Activated CD8-positive, alpha-beta memory T cell treated with anti-CD3 and anti-CD28 coated beads, Interleukin-2, amount 50 U/mL, for 48 hours (primary cell): ENCODE measurements at regions not wholly inside any gene's neighbourhood (a gene's known extent, or its start where the extent isn't known, plus 50 kb on each side); places are given as distances from the start of the nearest gene placed in this dataset.
"Not testable (repeated sequence)": the region's sequence is repeated elsewhere in the genome, so short reads cannot be mapped to it uniquely, and the experiment has no call there.

Source experiments
- DNase-seq: peaks from one replicate; pipeline ENCODE4 v3.0.0-alpha.2; 2020

- no peak for DNase-seq
Measured at GRCh38 chr1:189152685-189153084, 1325.0 kb downstream of the BRINP3 start.

DNA sequence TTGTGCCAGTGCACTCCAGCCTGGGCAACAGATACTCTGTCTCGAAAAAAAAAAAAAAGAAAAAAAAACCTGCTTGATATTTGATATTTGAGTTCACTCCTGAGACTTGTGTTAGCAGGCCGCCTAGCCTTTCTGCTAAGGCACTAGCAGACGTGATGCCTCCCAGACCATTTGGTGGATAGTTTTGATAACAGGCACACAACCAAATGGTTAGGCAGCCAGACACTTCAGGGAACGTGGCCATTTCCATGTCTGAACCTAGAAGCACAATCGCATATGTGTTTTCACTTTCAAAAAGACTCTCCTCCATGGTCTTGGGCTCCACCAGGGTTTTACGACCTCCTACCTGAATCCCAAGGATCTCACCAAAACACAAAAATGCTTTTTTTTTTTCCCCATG is 1319.5 kb downstream of the BRINP3 start:
- DNase-seq, result no peak

- DNase-seq, result no peak
Measured at GRCh38 chr1:189175889-189176288, 1301.8 kb downstream of the BRINP3 start.

DNA sequence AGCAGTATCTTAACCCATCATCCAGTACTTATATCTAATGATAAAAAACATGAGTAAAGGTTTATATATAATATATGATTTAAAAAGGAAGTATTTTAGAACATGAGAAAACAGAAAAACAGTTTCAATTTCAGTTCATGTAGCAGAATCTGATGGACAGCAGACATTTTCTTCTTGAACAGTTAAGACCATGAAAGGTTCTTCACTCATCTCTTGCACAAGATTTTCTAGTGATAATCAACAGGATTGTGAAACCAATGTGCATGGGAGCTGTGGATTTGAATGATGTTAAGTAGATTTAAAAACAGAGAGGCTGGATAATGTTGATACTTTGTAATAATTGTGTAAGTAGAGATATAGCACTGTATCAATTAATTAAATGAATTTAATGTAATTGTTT is 1297.6 kb downstream of the BRINP3 start:
- DNase-seq, result no peak

GRCh38 chr1:189185097-189185496 is 1292.6 kb downstream of the BRINP3 start:
- DNase-seq, result no peak

DNA sequence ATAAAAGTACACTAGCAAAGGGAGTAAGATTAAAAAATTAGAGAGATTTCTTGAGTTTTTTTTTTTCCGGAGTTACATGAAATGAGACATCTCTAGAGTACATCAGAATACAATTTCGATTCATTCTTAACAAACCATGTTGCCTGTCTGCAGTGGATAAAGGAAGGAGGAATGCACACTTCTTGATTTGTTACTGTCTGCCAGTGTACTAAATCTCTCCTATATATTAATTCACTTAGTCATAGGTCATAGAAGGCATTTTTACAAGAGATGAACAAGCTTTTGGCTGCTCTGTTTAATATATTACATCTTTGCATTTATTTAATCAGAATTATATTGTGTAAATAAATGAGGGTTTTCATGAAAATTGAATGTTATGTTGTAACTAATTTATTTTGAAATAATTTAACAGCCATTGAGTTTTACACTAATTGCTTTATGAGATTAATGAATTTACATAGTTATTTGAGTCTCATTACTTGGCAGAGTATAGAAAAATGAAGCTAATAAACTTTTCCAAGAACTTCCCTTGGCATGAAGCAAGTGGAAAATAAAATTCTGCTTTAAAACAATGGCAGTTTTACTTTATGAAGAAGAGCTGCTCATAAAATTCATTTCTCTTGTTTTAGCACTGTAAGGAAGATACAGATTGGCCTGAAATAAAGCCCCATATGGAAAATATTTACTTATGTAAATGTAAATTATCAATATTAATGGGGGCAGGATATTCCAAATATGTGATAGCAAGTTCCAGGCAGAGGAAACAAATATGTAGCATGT is 1284.7 kb downstream of the BRINP3 start:
- no peak for DNase-seq

DNA sequence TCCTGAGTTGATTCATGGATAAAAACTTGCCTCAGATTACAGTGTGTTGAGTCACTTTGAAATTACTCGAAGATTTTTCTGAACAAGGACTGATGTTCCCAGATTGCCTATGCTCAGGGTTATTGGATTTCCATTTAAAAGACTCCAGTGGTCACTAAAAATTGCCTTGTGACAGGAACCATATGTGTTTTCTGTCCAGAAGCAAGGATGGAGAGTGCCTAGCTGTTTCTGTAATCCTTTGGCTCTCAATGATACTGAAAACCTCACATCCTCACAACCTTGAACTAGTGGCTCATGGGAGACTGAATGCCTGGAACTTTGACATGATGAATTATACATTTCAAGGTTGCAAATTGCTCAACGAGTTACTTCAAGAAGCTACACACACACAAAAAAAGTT is 1271.8 kb downstream of the BRINP3 start:
- DNase-seq, result no peak

DNA sequence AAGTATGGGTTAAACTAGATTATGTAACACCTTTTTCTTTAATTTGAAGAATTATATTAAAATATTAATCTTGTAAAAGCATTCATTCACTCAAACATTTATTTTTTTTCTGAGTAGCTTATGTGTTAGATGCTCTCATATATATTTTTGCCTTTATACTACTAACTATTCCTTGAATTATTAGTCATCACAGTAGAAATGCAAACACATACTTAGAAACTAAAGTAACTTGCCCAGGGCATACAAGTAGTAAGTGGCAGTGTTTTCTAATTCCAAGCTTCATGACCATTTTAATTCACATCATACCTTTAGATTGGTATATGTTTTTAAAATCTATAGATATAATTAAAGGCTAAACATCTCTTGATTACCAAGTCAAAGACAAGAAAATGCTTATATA is 1271.0 kb downstream of the BRINP3 start:
- no peak for DNase-seq

- DNase-seq, result no peak
Measured at GRCh38 chr1:189211742-189212141, 1265.9 kb downstream of the BRINP3 start.

DNA sequence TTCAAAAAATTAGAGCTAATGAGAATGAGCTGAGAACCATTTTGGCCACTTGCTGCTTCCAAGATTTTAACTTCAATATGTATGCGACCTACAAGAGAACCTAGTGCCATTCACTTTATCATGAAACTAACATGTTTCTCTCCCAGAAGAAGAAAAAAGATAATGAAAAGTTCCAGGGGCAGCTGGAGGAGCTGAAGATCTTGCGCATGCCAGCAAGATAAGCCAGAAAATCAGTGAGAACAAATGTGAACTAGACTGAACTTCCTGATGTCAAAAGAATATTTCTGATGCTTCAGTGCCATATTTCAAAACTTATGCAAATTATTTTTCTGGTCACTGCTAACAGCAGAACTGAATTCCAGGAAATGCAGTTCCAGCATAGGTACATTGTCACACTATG is 1265.1 kb downstream of the BRINP3 start:
- DNase-seq, result no peak

DNA sequence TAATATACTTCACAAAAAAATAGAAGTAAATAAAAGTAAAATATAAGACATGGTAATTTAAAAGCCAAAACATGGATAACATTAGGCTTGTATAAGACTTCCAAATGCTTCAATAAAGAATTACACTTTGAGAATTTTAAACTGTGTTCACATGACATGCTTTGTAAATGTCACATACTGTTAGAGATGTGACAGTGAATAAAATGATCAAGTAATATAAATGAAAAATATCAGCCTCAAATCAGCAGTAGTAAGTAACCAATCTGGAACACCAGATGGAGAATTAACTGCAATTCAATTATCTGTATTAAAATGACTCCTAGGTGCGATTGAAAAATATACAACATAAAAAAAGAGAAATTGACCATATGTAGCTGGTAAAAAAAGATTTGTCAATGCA is 1260.8 kb downstream of the BRINP3 start:
- DNase-seq, result no peak

DNA sequence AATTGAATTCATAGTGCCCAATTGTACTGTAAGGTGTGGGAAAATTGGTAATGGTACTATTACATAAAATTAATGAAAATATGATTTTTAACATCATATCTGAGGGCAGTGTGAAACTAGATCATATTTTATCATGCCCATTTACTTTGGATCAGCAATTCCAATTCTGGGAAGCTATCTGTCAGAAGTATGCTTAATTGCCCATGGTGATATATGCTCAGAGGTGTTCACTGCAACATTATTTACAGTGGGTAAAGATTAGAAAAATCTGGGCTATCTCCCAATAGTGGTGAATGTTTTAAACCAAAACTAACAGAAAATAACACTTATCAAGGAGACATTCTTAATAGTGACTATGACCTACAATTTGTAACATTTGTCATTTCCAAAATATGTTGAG is 1260.0 kb downstream of the BRINP3 start:
- DNase-seq, result no peak

DNA sequence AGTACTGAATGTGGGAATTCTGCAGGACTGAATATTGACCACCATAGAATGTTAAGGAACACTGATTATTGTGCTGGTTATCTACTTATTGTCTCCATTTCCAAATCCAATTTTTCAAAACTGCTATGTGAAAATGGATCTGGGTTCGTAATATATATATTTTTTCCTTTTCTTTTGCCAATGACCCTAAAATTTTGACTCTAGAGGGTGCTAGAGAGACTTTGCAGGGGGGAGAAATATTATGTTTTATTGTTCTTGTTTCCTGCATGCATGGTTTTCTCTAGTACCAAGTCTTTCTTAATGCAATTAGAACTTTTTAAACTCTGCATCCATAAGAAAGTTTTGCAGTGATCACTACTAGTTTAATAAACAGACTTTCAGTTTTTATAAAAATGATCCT is 1256.9 kb downstream of the BRINP3 start:
- no peak for DNase-seq

GRCh38 chr1:189225794-189226145 is 1251.9 kb downstream of the BRINP3 start:
- DNase-seq, result not testable (repeated sequence)

- no peak for DNase-seq
Measured at GRCh38 chr1:189226779-189227178, 1250.9 kb downstream of the BRINP3 start.

DNA sequence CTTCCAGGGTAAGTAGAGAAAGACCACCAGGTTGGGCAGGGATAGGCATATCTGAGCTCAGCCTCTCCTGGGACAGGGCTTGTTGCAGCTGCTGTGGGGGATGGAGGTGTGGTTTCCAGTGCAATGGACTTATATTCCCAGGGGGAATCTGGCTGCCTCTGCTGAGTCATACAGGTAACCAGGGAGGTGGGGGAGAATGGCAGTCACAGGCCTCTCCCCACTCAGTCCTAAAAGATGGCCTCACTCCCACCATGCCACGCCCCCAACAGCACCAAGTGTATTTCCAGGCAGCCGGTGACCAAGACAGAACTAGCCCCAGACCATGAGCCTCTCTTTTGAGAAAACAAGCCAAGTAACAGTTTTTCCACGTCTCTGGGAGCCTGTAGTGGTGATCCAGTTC is 1240.7 kb downstream of the BRINP3 start:
- no peak for DNase-seq

DNA sequence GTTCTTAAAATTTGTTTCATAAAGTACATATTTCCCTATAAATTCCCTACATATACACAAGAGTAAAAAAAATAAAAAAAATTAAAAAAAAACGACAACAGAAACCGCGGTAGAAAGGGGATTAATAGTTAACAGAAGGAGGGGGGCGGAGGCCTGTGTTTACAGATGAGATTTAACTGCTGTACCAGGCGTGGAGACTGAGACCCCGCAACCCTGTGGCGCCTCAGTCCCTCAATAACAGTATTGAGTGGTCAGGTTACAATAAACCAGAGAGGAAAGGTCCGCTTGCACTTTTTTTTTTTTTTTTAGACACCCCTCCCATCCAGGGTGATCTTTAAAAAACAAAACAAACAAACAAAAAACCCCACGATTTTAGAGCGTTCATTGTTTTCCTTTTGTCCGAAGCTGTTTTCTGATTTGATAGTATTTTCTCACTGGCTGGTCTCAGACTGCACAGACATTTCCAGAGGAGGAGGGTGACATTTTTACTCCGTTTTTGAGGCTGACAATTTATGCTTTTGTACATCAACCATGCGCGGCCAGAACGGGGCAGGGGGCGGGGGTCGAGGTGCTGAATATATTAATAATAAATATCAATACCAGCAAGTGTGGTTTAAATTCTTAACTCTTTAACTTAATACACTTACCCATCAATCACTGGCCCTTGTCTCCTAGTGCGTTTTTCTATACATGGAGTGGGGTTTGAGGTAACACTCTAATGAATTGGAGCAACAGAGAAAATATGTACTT is 1223.9 kb downstream of the BRINP3 start:
- no peak for DNase-seq

DNA sequence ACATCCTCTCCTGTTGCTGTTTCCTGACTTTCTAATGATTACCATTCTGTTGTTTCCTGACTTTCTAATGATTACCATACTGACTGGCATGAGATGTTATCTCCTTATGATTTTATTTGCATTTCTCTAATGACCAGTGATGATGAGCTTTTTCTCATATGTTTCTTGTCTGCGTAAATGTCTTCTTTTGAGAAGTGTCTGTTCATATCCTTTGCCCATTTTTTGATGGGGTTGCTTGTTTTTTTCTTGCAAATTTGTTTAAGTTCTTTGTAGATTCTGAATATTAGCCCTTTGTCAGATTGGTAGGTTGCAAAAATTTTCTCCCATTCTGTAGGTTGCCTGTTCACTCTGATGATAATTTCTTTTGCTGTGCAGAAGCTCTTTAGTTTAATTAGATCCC is 1216.5 kb downstream of the BRINP3 start:
- not testable (repeated sequence) for DNase-seq

DNA sequence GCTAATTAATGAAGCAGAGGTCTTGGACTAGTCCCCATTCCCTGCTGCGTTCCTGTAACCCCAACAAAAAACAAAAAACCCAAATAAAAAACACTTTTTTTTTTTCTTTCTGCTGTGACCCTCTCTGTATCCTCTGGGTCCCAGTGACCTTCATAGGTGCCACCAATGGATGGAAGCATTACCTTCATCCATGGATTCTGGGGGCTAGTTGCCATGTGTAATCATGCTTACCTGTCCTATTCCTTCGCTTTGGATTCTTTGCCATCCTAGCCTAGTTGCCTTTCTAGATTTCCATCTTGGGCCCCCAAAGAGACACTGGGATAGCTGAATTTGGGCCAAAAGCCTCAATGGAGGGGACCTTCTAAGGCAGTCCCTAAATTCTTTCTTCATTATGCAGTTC is 1208.7 kb downstream of the BRINP3 start:
- no peak for DNase-seq

DNA sequence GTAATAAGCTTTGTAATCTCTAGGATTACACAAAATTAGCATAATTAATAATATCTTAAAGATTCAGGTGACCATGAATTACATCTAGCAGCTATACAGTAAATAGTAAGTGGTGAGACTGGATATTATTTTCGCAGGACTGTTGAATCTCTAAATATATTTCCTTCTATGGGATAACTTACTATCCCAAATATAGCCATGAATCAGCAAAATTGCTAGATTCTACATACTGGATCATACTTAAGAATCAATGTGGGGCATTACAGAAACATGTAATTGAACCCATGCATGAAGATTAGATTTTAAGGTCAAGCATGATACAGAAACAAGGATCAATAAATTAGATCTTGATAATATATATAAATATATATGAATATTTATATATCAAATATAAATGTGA is 1203.4 kb downstream of the BRINP3 start:
- DNase-seq, result no peak

DNA sequence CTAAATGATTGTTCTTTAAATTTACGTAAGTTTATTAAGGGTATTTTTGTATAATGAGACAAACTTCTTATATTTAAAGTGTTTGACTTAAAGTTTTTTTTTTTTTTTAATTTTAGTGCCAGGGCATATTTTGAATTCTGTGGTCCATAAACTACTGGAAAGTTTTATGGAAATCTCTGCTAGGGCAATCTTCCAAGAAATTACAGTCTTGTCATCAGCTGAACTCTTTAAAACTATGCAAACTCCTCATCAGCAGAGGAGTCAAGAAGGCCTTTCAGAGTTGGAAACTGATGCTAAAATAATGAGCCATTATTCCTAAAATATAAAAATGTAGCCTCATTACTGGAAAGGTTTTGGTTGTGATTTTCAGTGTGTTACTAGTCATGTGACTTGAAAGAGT is 1201.9 kb downstream of the BRINP3 start:
- DNase-seq, result no peak

- DNase-seq, result no peak
Measured at GRCh38 chr1:189289346-189289745, 1188.3 kb downstream of the BRINP3 start.

- no peak for DNase-seq
Measured at GRCh38 chr1:189301235-189301634, 1176.4 kb downstream of the BRINP3 start.

DNA sequence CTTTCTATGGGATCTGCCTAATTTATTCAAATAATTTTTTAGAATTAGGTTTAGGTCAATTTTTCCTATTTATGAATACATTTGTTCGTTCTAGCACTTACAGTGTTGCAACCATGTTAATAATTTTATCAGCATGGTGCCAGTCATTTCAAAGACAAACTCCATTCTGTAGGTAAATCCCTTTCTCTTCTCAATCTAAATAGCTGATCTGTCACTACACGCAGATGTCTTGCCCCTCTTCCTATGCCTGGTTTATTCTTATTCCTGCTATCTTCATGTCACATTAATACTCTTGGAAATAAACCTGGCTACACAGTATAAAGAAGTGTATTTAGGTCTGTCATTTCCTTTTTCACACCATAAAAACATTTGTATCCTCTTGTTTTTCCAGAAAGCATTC is 1172.4 kb downstream of the BRINP3 start:
- no peak for DNase-seq

DNA sequence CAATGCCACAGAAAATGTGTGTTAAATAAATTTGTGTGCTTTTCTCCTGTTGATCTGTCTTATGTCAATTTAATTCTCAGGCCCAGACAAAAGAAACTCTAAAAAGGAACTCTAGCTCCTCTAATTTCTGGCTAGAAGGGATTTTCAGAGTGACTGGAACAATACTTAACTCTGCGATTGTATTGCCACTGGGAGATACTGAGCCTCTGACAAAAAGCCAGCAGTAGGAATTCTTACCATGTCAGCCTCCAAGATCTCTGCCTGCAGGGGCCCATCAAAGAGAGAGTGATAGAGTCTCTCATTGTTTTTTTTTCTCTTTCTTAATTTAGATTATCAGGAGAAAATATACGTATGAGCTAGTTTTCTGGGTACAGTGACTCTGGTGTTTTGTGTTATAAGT is 1165.7 kb downstream of the BRINP3 start:
- no peak for DNase-seq
